ENCODE measurements at regions not wholly inside any gene's neighbourhood (a gene's known extent, or its start where the extent isn't known, plus 50 kb on each side); places are given as distances from the start of the nearest gene placed in this dataset.
A peak's percentile ranks its signal among the peaks of the same experiment; 100 is the strongest.

- ATAC-seq, result no peak
- BruUV-seq (replicated peaks), result no TSS peak
- H3K27ac ChIP-seq (ENCODE audit: extremely low read length, insufficient read depth, low read length), result no peak overlapping the region
- WGBS (ENCODE audit: low lambda C conversion rate), result 0% methylated on average over 2 of the region's 2 CpGs
- no peaks in the 10 kb centered on the region for H3K36me3 ChIP-seq (replicated peaks in 1 of 2; ENCODE audit: control insufficient read depth in 1 of 2, insufficient read depth in 2 of 2, low read length in 2 of 2)
- H3K27me3 ChIP-seq (ENCODE audit: control insufficient read depth in 1 of 2, insufficient read depth in 2 of 2, low read length in 2 of 2), result no peaks in the 10 kb centered on the region
- no peak for FAIRE-seq
- CTCF ChIA-PET (ENCODE audit: low intra/inter-chr PET ratio, low total read pairs), result no interaction called here
- no peak for DNase-seq (ENCODE audit: low spot score)
- no peaks in the 10 kb centered on the region for H3K9me3 ChIP-seq (ENCODE audit: low read length)
- intact Hi-C loops (cut with micrococcal nuclease; ENCODE audit: unreplicated experiment) (no loop called here), in situ Hi-C loops (cut with HindIII; ENCODE audit: extremely low pct_ligation_motif_present, low pct_unique_long_range_greater_than_20kb) (no loop called here)
- no peaks in the 10 kb centered on the region for H3K79me2 ChIP-seq (ENCODE audit: insufficient read depth, low read length)
- H4K20me1 ChIP-seq (ENCODE audit: insufficient read depth, low read length), result no peaks in the 10 kb centered on the region
- H3K4me3 ChIP-seq (replicated peaks in 1 of 3; ENCODE audit: insufficient read depth in 1 of 3, low read depth in 2 of 3, low read length in 3 of 3), result no peak overlapping the region
- H3K4me2 ChIP-seq (ENCODE audit: low read depth, low read length), result no peak overlapping the region
- H3K9ac ChIP-seq (ENCODE audit: insufficient read depth, low read depth, low read length), result no peak overlapping the region
- no peaks in the 10 kb centered on the region for H3K4me1 ChIP-seq (ENCODE audit: insufficient read depth, low read length)
- 0 out of 4 replicates have a peak, but pooled peaks have one; percentile 5 to 6 for TF ChIP-seq MAFK (conservative IDR thresholded peaks at IDR 0.05 in 1 of 2, IDR thresholded peaks at IDR 0.05 in 1 of 2; ENCODE audit: low read length in 2 of 2)
- TF ChIP-seq ZSCAN12 (CRISPR knock-in tag; IDR thresholded peaks at IDR 0.05), result no peak
- POLR2A ChIA-PET, result no interaction called here
- H2AFZ ChIP-seq (ENCODE audit: low read length), result no peak overlapping the region
These were observed 355.1 kb downstream of the PAX1 start for GRCh38 chr20:22060610-22061009.

- DNase-seq (ENCODE audit: low spot score) (no peak), ATAC-seq (no peak), FAIRE-seq (no peak)
- Histone ChIP-seq H3K27me3 (ENCODE audit: control insufficient read depth in 1 of 2, insufficient read depth in 2 of 2, low read length in 2 of 2) (no peaks in the 10 kb centered on the region), H2AFZ (ENCODE audit: low read length) (no peak overlapping the region), H3K27ac (ENCODE audit: extremely low read length, insufficient read depth, low read length) (no peak overlapping the region), H3K9me3 (ENCODE audit: low read length) (no peaks in the 10 kb centered on the region), H3K36me3 (replicated peaks in 1 of 2; ENCODE audit: control insufficient read depth in 1 of 2, insufficient read depth in 2 of 2, low read length in 2 of 2) (no peaks in the 10 kb centered on the region), H3K79me2 (ENCODE audit: insufficient read depth, low read length) (no peaks in the 10 kb centered on the region), H3K4me3 (replicated peaks in 1 of 3; ENCODE audit: insufficient read depth in 1 of 3, low read depth in 2 of 3, low read length in 3 of 3) (no peak overlapping the region), H3K4me2 (ENCODE audit: low read depth, low read length) (no peak overlapping the region), H4K20me1 (ENCODE audit: insufficient read depth, low read length) (no peaks in the 10 kb centered on the region), H3K4me1 (ENCODE audit: insufficient read depth, low read length) (no peaks in the 10 kb centered on the region), H3K9ac (ENCODE audit: insufficient read depth, low read depth, low read length) (no peak overlapping the region)
- BruUV-seq (replicated peaks), result no TSS peak
- in situ Hi-C loops (cut with HindIII; ENCODE audit: extremely low pct_ligation_motif_present, low pct_unique_long_range_greater_than_20kb) (no loop called here), intact Hi-C loops (cut with micrococcal nuclease; ENCODE audit: unreplicated experiment) (no loop called here)
- ChIA-PET POLR2A (no interaction called here), CTCF (ENCODE audit: low intra/inter-chr PET ratio, low total read pairs) (no interaction called here)
- TF ChIP-seq PPARG (CRISPR knock-in tag; conservative IDR thresholded peaks at IDR 0.05), result no peak
- no peak for TF ChIP-seq ZNF275 (CRISPR knock-in tag; IDR thresholded peaks at IDR 0.05; ENCODE audit: borderline replicate concordance)
- no peak for TF ChIP-seq ETV6 (CRISPR knock-in tag; conservative IDR thresholded peaks at IDR 0.05)
- no peak for TF ChIP-seq ZSCAN5A (CRISPR knock-in tag; IDR thresholded peaks at IDR 0.05; ENCODE audit: borderline replicate concordance)
- no peak for TF ChIP-seq MLXIP (CRISPR knock-in tag; IDR thresholded peaks at IDR 0.05; ENCODE audit: borderline replicate concordance)
- TF ChIP-seq KLF11 (CRISPR knock-in tag; IDR thresholded peaks at IDR 0.05), result no peak
- TF ChIP-seq HNF1B (CRISPR knock-in tag; IDR thresholded peaks at IDR 0.05), result no peak
- TF ChIP-seq MAX (IDR thresholded peaks at IDR 0.05), result no peak
- no peak for TF ChIP-seq ZMYM4 (CRISPR knock-in tag; IDR thresholded peaks at IDR 0.05)
- no peak for TF ChIP-seq DRAP1 (CRISPR knock-in tag; IDR thresholded peaks at IDR 0.05)
These were observed 353.3 kb downstream of the PAX1 start for GRCh38 chr20:22058746-22059145.

All from HepG2 (cell line).